Bone marrow (tissue), 2 donors: ENCODE measurements at regions not wholly inside any gene's neighbourhood (a gene's known extent, or its start where the extent isn't known, plus 50 kb on each side); places are given as distances from the start of the nearest gene placed in this dataset.

Experiments
- DNase-seq, 2 donors: peaks; one replicate each; lab custom pipeline; 2025; lab: John Stamatoyannopoulos, UW

GRCh38 chr12:92553389-92553788 is 149.4 kb upstream of the PLEKHG7 start:
- no peak for DNase-seq

GRCh38 chr12:92552412-92553108 is 150.2 kb upstream of the PLEKHG7 start:
- DNase-seq = no peak

- DNase-seq = peak in 1 of 2 donors; percentile 63
Measured at GRCh38 chr12:92551853-92552397, 150.9 kb upstream of the PLEKHG7 start.

GRCh38 chr12:92551210-92551609 is 151.6 kb upstream of the PLEKHG7 start:
- no peak for DNase-seq

GRCh38 chr12:92550661-92551060 is 152.1 kb upstream of the PLEKHG7 start:
- DNase-seq = no peak

GRCh38 chr12:92550254-92550653 is 152.5 kb upstream of the PLEKHG7 start:
- DNase-seq = no peak

GRCh38 chr12:92549516-92549915 is 153.3 kb upstream of the PLEKHG7 start:
- DNase-seq = no peak

GRCh38 chr12:92547906-92548305 is 154.9 kb upstream of the PLEKHG7 start:
- no peak for DNase-seq

- DNase-seq = no peak
Measured at GRCh38 chr12:92547420-92547819, 155.4 kb upstream of the PLEKHG7 start.

- DNase-seq = no peak
Measured at GRCh38 chr12:92546635-92547348, 156.0 kb upstream of the PLEKHG7 start.

- no peak for DNase-seq
Measured at GRCh38 chr12:92546259-92546634, 156.5 kb upstream of the PLEKHG7 start.

- no peak for DNase-seq
Measured at GRCh38 chr12:92544322-92544721, 158.5 kb upstream of the PLEKHG7 start.

- no peak for DNase-seq
Measured at GRCh38 chr12:92543840-92544239, 158.9 kb upstream of the PLEKHG7 start.

- no peak for DNase-seq
Measured at GRCh38 chr12:92543359-92543758, 159.4 kb upstream of the PLEKHG7 start.

- DNase-seq = no peak
Measured at GRCh38 chr12:92541731-92542130, 161.1 kb upstream of the PLEKHG7 start.

- peak in 1 of 2 donors; percentile 45 for DNase-seq
Measured at GRCh38 chr12:92540782-92541423, 161.9 kb upstream of the PLEKHG7 start.

GRCh38 chr12:92539976-92540781 is 162.6 kb upstream of the PLEKHG7 start:
- no peak for DNase-seq

- DNase-seq = peak in 1 of 2 donors; percentile 81
Measured at GRCh38 chr12:92539110-92539749, 163.6 kb upstream of the PLEKHG7 start.

- no peak for DNase-seq
Measured at GRCh38 chr12:92537290-92537960, 165.4 kb upstream of the PLEKHG7 start.

- DNase-seq = no peak
Measured at GRCh38 chr12:92535961-92536360, 166.8 kb upstream of the PLEKHG7 start.
